HG03558 (cell line): ENCODE measurements at regions not wholly inside any gene's neighbourhood (a gene's known extent, or its start where the extent isn't known, plus 50 kb on each side); places are given as distances from the start of the nearest gene placed in this dataset.
A peak's percentile ranks its signal among the peaks of the same experiment; 100 is the strongest.
"Not testable (repeated sequence)": the region's sequence is repeated elsewhere in the genome, so short reads cannot be mapped to it uniquely, and the experiment has no call there.

Experiments used
- ATAC-seq: cut with Tn5 transposase; IDR thresholded peaks from one replicate; pipeline ENCODE4 v1.9.1; 2021; ENCODE audit warnings: moderate number of reproducible peaks; ENCODE audit not compliant: unreplicated experiment; ENCODE audit errors: extremely low read depth

DNA sequence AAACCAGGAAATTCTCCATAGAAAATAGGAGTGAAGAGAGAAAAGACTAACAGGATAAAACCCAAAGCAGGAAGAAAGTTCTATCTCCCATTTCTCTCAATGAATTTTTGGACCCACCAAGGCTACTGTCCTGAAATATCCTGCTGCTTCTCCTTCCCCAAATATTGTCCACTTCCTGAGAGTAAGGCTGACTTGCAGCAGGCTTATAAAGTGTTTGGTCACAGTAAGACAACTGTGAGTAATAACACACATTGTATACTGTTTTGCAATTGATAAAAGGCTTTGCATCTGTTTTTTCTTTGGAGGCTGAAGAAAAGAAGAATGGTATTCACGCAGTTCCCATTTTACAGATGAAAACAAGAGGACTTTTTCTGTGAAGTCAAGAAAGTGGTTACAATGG, 52.8 kb downstream of the FOXD4L6 start:
- not testable (repeated sequence) for ATAC-seq

DNA sequence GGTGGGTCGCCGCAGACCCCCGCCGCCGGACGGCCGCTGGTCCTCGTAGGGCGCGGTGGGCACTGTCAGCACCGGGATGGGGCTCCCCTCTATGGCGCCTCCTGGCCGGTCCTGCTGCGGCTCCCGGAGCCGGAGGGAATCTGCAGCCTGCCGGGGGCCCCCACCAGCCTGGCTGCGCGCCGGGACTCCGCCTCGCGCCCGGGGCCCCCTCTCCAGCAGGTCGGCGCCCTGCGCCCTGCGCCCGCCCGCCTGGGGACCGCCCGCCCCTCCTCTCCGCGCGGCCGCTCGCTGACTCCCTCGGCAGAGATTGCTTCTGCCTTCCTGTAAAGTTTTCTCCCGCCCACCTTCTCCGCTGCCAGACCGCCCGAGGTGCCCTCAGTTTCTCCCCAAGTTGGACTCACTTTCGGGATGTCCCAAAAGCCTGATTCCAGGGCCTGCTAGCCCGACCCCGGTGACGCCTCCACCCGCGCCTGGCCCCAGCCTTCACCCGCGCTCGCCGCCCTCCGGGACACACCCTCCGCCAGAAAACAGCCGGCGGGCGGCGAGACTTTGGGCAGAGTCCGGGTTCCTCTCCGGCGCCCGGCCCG, 54.0 kb downstream of the FOXD4L6 start:
- not testable (repeated sequence) for ATAC-seq

DNA sequence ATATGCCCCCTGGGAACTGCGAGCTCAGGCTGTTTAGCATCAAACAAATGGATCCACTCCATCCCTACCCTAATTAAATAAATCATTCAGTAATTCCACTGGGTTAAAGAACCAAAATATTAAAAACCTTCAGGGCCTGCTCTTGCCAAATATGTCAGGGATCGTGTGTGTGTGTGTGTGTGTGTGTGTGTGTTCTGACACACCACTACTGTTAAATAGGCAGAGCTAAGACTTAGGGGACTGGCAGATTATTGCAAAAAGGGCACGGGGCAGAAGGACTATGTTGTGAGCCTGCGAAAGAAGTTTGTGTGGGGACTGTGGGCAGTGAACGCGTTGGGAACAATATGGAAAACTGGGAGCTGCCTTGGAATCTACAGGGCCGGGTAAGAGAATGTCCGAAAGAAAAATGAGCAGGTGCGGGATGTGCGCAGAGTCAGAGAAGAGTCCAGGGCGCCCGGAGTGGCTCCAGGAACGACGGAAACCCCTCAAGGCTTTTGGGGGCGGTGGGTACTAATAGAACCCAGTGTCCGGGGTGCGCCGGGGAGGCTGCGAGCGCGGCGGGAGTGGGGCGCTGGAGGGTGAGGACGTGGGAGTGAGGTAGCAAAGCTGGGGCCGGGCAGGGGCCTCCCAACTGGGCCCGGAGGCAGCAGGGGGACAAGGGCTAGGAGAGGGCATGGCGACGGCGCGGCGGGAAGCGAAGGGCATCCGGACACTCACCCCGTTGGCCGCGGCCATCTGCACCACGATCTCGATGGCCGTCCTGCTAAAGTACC, 54.8 kb downstream of the FOXD4L6 start:
- ATAC-seq = not testable (repeated sequence)

DNA sequence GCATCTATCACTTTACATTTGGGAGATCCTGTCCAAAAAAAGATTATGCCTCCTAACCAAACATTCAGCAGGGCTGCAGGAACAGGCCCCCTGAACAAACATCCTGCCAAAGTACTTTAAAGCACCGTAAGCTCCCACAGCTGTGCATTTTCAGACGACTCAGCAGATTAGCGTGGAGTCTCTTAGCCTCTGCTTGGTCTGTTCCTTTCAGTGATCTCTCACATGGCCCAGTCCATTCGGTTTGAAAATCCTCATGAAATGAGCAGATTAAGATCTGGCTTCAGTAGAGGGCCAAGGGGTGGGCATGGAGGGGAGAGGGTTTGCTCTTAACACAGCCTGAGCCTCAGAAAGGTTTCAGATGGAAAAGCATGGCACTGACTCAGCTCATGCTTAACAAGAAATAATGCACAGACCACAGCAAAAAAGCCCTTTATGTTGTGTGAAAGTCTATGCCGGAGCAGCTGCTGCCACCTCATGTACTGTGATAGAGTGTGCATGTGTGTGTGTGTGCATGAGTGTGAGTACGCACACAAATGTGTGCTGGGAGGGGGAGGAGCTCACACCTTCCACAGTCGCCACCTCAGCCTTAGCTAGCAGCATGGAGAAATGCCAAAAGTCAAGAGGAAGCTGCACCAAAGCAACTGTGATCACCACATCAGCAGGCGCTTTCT, 64.2 kb downstream of the FOXD4L6 start:
- peak; percentile 61 for ATAC-seq

DNA sequence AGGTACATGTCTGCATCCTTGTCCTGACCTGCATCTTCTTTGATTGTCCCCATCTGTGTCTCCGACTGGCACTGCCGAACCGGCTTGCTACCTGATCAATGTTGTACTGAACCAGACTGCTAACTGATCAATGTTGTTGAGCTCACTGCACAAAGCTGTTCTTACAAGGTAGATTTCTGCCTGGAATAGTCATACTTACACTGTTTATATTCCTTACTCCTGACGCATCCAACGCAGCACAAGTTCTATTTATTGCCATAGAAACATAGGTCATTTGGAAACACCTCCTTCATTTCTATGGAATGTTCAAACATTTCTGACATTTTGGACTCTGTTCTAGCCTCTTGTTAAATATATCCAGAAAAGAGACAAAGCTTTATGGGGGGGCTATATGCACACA, 65.2 kb downstream of the FOXD4L6 start:
- not testable (repeated sequence) for ATAC-seq

DNA sequence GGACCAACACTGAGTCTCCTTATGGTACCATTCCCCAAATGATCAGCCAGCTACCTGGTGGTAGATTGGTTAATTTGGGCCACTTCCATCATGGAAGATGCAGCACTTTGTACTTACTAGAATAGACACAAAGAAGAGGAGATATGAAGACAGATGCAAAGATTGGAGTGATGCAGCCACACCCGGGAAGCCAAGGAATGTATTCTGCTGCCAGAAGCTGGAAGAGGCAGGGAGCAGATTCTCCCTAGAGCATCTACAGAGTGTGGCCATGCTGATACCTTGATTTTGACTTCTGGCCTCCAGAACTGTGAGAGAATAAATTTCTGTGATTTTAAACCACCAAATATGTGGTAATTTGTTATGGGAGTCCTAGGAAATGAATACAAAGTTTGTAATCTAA, 68.9 kb downstream of the FOXD4L6 start:
- ATAC-seq = not testable (repeated sequence)

DNA sequence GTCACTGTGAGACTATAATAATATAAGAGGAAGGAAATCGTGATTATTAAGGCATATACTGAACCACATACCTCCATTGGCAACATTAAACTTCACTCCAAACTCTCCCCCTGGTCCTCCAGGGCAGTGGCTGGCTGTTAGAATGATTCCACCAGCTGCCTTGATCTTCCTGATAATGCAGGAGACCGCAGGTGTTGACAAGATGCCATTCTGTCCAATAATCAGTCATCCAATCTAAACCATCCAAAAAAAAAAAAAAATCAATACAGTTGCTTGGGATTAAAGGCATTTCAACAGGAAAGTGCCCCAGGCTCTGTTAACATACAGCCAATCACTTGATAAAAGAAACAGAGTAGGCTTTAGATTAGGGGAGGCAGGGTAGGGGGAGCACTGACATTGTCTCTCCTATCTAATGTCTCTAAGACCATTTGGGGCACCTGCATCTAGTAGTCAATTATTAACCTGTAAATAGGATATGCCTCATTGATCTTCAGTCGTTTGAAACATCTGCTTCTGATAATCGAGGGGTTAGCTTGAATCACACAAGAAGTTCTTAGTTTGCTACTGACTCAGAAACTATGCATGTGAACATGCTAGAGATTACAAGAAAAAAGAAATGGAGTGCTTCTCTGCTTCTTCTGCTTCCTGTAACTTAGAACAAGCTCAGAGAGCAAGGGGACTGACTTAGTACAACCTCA, 74.7 kb downstream of the FOXD4L6 start:
- peak; percentile 77 for ATAC-seq

DNA sequence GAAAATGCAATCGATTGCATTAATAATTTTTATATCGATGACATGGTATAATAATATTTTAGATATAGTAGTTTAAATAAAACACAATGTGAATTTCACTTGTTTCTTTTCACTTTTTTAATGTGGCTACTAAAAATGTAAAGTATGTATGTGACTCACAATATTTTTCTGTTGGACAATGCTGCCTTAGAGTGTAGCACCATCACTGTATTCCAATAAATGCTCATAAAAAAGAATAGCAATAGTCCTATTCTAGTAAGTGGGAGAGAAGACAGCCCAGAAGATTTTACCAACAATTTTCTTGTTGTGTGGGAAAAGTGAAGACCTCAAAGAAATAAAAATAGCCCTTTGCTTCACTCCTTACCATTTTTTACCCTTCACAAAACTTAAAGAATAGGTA, 79.8 kb downstream of the FOXD4L6 start:
- not testable (repeated sequence) for ATAC-seq

DNA sequence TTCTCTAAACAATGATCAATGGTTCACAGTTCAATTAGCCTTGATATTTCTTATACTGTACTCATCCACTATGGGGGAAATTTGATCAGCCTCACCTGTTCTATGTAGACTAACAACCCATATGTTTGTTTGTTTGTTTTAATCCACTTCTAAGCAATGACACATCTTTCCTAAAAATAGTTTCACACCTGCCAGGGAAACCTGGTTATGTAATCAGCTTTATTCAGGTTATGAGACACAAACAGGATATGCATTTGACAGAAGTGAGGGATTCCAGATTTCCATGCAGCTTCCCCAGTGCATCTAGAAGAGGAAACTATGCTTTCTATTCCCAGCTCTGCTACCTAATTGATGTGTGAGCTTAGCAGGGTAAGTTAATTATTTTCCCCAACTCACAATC, 80.7 kb downstream of the FOXD4L6 start:
- ATAC-seq = not testable (repeated sequence)

DNA sequence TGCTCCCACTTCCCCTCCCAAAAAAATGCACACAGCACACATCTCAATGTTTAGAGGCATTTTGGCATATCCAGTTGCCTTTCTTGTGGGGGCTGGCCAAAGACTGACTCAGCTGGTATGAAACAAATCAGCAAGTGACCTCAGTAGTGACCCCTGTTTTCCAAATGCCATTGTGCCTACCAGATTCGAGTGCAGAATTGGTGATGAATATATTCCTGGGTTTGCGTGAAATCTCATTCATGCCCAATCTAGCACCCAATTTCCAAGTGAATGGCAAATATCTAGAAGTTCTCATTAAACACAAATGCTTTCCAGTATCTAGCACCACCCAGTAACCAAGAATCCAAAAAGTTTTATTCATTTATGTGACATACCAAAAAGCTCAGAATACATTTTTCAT, 83.6 kb downstream of the FOXD4L6 start:
- not testable (repeated sequence) for ATAC-seq

DNA sequence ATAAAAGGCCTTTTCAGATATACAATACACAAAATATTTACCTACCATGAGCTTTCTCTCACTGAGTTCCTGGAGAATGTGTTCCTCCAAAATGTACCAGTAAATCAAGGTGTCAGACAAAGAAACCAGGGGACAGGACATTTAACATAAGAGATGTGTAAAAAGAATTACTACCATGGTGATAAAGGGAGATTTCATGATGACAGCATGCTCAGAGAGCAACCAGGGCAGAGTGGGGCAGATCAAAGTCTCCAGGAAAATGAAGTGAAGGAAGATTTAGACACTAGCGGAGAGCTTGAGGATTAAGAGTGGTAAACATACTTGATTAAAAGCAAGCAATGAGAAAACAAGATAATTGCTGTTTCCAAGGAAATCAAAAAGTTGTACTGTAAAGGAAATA, 85.0 kb downstream of the FOXD4L6 start:
- not testable (repeated sequence) for ATAC-seq

DNA sequence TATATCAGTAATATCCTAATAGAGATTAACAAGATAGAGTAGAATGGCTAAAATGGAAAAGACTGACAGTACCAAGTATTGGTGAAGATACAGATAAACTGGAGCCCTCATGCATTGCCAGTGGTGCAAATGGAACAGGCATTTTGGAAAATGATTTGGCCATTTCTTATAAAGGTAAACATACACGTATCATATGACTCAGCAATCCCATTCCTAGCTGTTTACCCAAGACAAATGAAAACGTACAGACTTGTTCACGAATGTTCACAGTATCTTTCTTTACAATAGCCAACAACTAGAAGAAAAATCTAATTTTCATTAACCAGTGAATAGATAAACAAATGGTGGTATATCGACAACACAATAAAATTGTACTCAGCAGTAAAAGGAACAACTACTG, 86.4 kb downstream of the FOXD4L6 start:
- ATAC-seq = not testable (repeated sequence)

DNA sequence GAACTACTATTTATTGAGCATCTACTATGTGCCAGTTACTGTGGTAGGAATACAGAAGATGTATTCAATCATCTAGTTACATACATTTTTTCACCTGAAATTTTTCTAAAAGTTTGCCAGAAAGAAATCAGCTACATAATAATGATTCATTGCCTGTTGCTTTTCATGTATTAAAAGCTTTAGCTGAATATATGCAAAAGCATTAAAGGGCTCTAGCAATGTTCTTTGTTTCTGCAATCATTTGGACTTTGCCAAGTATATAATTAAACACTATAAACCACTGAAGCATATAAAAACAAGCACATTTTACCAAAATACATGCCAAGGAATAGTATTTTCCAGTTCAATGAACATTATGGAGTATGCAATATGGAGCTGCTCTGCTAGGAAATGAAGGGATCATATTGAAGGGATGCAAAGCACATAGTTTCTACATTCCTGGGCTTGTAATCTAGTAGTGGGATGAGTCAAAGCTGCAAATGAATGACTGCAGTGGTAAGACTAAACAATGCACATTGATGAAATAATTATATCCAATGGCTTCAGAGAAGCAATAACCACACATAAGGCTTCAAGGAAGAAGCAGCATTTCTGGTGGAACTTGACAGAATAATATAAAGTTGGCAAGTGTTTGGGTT, 87.7 kb downstream of the FOXD4L6 start:
- ATAC-seq = not testable (repeated sequence)

DNA sequence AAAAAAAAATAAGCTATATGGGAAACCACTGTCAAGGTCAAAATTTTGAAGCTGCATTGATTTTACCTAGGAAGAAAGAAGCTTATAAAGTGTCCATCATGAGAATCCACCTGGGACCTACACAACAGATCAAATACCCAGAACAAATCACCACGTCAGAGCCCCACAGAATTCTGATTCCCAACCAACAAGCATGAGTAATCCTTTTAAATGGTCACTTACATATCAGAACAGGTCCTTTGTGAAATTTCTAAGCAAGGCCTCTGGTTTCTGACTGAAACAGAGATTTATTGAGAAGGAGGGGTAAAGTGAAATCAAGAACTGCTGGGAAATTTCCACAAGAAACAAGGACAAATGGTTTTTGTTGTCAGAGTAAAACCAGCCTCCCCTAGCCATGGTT, 93.2 kb downstream of the FOXD4L6 start:
- not testable (repeated sequence) for ATAC-seq

DNA sequence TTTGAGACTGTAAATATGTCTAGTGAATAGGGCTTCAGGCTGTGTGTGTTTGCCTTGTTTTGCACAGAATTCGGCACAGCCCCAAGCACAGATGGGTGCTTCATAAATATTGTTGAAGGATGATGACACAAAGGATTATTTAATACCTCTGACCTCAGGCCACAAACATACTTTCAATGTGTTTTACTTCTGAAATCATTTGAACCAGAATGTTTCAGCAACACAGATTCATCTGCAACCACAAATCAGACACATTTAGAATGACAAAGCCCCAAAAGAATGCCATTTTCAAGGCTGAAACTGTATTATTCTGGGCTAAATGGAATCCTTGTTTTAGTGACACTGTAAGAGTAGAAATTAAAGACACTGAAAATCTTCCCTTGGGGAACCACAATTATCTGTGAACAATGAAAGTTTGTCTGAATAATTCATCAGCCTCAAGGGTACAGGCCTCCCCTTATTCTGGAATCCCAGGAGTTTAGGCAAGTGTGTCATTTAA, 93.7 kb downstream of the FOXD4L6 start:
- ATAC-seq = not testable (repeated sequence)

DNA sequence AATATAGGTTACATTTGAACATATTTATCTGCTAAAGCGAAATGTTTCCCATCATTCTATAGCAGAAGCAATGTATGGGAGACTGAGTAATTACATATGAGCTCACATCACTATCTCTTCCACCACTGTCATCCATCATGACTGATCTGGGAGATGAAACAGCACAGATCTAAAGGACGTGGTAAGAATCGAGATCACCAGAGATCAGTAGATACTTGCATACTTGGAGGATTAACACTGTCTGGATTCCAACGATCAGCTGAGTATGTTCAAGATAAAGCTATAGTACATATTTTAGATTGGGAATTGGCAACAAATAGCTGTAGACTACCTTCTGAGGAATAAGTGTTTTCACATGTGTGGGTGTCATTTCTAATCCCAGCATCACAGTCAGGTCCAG, 94.6 kb downstream of the FOXD4L6 start:
- ATAC-seq = not testable (repeated sequence)

DNA sequence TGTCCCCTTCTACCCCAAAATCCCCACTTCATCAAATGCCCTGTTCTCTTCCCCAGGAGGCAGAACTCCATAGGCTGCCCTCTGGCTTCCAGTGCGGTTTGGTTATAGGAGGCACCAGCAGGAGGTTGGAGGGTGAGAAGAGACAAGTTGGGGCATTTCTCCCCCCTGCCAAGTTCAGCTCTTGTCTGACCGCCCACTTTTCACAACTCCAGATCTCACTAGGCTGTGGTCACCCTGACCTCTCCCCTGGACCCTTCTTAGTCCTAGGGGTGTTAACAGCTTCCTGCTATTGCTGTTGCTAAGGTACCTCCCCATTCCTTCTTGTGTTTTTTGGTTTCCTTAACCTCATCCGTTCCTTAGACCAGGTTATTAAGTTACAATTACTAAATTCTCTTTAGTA, 95.1 kb downstream of the FOXD4L6 start:
- not testable (repeated sequence) for ATAC-seq

DNA sequence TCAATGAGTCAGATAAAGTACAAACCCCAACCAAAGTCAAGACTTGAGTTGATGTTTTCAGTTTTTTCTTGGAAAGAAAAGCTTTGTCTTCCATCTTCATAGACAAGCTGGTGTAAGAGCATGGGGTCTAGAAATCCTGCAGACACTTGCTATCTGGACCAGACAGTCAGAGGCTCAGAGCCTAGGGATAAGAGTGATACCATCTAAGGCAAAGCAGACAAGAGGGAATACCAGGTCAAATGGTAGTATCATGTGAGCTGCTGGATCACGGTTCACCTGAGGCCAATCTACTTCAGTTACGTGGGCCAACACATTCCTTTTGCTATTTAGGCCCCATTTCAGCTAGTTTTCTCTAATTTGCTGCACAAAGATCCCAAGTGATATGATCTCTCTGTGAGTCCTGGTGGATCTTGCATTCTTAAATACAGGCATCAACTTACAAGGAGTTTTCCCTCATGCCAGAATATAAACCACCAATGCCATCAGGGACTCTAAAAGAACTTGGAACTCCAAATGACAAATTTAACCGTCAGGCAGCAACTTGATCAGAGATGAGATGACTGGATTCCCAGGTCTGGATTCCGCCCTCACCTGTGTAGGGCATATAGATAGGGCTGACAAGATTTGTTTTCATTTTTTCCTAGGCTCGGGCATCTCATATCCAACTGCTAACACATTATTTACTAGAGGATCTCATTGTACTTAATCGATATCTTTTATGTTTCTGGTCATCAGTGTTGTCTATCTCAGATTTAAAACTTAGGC, 101.4 kb downstream of the FOXD4L6 start:
- not testable (repeated sequence) for ATAC-seq

DNA sequence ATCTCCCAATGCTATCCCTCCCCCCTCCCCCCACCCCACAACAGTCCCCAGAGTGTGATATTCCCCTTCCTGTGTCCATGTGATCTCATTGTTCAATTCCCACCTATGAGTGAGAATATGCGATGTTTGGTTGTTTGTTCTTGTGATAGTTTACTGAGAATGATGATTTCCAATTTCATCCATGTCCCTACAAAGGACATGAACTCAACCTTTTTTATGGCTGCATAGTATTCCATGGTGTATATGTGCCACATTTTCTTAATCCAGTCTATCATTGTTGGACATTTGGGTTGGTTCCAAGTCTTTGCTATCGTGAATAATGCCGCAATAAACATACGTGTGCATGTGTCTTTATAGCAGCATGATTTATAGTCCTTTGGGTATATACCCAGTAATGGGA, 106.1 kb downstream of the FOXD4L6 start:
- not testable (repeated sequence) for ATAC-seq
